GM18505 (cell line): ENCODE measurements at regions not wholly inside any gene's neighbourhood (a gene's known extent, or its start where the extent isn't known, plus 50 kb on each side); places are given as distances from the start of the nearest gene placed in this dataset.
A peak's percentile ranks its signal among the peaks of the same experiment; 100 is the strongest.
"Not testable (repeated sequence)": the region's sequence is repeated elsewhere in the genome, so short reads cannot be mapped to it uniquely, and the experiment has no call there.

Experiments used
- ATAC-seq: cut with Tn5 transposase; IDR thresholded peaks from one replicate; pipeline ENCODE4 v1.9.1; 2021; ENCODE audit not compliant: unreplicated experiment
- POLR2A ChIP-seq: IDR thresholded peaks from 4 replicates; pipeline ENCODE4 v1.6.1; 2011; ENCODE audit warnings: borderline replicate concordance; ENCODE audit not compliant: insufficient read depth, insufficient read length; ENCODE audit errors: extremely low read depth

DNA sequence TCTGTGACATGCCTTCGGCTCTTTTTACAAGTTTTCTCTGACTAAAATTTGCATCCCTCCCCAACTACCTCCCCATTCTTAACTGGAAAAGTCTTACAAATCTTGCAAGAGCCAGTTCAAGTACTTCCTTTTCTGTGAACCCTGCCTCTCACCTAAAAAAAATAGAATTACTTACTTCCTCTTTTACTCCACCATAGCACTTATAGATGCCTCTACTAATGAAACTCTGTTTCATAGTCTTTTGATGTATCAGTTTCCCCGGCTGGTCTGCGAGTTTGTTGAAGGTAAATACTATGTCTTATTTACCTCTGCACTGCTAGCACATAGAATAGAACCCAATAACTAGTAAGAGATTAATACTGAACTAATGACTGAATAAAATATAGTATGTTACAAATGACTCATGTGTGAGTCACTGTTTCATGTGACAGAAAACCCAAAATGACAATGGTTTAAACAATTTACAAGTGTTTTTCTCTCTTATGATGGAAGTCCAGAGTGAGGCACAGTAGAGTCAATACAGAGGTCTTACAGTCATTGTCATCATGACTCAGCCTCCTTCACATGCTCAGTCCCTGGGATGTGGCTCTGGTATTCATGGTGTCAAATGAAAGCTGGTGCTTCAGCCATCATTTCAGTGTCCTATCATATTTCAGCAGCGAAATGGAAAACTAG is 393.5 kb downstream of the RSL24D1 start:
- peak; percentile 72 for ATAC-seq
- TF ChIP-seq POLR2A, result no peak

- no peak for ATAC-seq
- TF ChIP-seq POLR2A, result no peak
Observed at GRCh38 chr15:54792526-54792925, 404.2 kb downstream of the RSL24D1 start.

- TF ChIP-seq POLR2A, result no peak
- no peak for ATAC-seq
Observed at GRCh38 chr15:54790693-54791092, 406.0 kb downstream of the RSL24D1 start.

DNA sequence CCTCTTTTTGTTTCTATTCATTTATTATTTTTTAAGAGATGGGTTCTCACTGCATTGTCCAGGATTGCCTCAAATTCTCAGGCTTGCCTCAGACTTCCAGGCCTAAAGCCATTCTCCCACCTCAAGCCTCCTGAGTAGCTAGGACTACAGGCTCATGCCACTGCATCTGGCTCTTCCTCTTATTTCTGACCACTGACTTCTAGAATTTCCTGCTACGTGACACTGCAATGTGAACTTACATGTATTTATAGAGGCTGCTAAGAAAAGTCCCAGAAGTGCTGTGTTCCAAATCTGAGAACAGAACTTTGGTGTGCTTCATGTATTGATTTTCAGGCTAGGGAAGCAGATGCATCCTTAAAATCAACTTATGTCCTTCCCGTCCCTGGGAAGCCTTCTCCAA is 407.4 kb downstream of the RSL24D1 start:
- TF ChIP-seq POLR2A, result no peak
- no peak for ATAC-seq

- not testable (repeated sequence) for ATAC-seq
Observed at GRCh38 chr15:54781220-54781619, 415.5 kb downstream of the RSL24D1 start.

DNA sequence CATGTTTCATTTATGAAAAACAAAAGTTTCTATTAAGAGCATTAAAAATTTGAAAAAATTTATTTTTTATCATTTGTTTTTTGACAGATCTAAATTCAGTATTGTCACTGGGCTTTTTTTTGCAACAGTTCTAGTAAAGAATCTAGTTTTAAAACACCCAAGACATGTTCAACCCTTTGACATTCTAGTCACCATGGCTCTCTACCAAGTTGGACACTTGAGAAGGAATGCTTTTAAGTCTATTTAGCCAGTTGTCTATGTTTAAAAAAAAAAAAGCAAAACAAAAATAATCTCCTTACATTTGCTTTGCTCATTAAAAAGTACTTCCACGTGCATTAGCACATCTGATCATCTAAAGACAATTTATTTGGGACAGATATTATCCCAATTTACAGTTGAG is 417.5 kb downstream of the RSL24D1 start:
- no peak for TF ChIP-seq POLR2A
- no peak for ATAC-seq

GRCh38 chr15:54776410-54776809 is 420.3 kb downstream of the RSL24D1 start:
- ATAC-seq, result no peak
- no peak for TF ChIP-seq POLR2A

DNA sequence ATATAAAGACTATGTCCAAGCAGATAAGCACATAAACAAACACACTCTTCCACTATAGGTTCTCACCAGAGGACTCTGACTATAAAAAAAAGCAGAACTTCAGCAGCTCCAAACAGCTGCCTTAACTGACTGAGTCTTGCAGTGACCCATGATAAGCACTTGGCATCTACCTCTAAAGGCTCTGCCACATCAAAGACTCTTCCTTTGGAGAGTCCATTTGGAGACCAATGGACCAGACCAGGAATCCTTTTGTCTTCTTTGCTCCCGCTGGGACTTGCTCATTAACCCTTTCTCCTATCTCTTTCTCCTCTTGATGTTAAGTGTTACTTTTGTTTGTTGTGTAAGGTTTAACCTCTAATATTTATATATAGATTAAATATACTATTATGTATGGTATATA is 424.1 kb downstream of the RSL24D1 start:
- no peak for ATAC-seq
- no peak for TF ChIP-seq POLR2A

GRCh38 chr15:54749461-54749860 is 447.3 kb downstream of the RSL24D1 start:
- not testable (repeated sequence) for ATAC-seq

DNA sequence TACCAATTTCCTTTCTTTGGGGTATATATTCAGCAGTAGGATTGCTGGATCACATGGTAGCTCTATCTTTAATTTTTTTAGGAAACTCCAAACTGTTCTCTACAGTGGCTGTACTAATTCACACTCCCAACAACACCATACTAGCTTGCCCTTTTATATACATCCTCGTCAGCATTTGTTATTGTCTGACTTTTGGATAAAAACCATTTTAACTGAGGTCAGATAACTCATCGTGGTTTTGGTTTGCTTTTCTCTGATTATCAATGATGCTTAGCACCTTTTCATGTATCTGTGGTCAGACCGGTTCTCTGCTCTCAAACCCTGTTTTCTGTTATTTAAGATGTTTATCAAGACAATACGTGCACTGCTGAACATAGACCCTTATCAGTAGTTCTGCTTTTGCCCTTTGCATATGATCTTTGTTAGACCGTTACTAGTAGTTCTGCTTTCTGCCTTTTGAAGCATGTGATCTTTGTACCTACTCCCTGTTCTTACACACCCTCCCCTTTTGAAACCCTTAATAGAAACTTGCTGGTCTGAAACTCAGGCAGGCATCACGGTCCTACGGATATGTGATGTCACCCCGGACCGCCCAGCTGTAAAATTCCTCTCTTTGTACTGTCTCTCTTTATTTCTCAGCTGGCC is 474.3 kb downstream of the RSL24D1 start:
- no peak for TF ChIP-seq POLR2A
- no peak for ATAC-seq

DNA sequence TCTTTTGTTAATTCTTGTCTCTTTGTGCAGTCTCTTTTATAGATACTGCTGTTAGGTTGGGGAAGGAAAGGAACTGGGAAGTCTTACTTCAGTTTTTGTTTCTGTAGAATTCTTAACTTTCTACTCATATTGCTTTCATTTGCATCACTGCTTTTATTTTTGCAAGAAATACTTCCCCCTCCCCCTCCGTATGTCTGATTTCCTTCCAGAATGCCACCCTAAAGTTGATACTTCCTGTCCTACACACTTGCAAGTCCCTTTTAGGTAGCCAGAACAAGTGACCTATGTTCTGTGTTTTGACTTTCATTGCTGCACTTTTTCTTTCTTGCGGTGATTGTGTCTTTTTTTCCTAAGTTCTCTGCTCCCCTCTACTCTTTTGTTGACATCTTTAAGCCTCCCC is 477.4 kb downstream of the RSL24D1 start:
- no peak for TF ChIP-seq POLR2A
- ATAC-seq, result no peak

DNA sequence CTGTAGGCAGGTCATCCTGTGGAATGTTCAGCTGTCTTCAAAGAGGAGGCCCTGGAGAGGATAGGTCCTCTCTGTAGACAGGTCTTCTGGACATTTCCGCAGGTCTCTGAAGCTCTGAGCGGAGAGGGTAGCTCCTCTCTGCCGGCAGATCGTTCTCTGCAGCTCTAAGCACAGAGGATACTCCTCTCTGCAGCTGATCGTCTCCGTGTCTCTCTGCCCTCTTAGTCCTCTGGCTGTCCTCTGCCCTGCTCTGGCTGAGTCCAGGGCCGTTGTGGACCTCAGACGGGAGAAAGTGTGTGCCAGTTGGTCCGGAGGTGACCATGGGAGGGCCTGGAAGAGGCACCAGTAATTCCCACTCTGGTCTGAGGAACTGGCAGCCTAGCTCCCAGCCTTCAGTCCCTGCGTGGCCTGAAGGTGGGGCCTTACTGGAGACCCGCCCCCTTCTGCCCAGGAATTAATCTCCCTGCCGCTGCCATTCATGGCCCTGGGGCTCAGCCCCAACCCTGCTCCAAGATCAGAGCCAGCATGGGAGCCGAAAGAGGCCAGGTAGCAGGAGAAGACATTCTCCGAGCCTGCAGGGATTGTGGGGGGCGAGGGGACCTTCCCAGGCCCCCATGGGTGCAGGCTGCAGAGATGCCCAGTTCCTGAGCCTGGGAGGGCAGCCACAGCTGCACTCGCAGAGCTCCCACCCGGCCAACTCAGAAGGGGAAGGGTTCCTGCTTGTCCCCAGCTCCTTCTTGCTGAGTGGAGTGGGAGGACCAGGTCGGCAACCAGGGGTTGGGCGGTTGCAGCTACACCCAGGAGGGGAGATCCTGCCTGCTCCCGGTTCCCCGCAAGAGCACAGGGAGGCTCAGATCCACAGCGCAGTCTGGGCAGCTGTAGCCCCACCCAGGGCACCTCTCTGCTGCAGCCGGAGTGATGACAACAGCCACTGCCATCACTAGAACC is 488.7 kb downstream of the RSL24D1 start:
- no peak for TF ChIP-seq POLR2A
- no peak for ATAC-seq

DNA sequence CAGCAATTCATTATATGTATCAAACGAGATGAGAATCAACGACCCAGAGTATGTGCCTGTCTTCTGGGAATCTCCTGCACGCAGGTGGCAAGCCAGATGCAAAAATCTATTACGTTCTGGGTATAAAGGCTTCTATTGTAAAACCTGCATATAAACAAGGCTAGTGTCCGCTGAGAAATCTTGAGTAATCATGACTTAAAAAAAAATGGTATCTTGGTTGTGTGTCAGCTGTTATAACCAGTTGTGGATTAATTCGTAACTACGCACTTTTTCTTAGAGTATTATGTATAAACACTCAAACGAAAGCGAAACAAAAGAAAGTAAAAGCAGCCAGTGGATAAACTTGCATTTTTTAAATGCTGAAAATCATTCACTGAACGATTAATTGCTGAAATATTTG is 509.1 kb downstream of the RSL24D1 start:
- ATAC-seq, result no peak
- TF ChIP-seq POLR2A, result no peak
